COR-L47 (cell line): ENCODE measurements at regions not wholly inside any gene's neighbourhood (a gene's known extent, or its start where the extent isn't known, plus 50 kb on each side); places are given as distances from the start of the nearest gene placed in this dataset.

Source experiments
- DNase-seq: peaks from one replicate; lab custom pipeline; 2025; lab: John Stamatoyannopoulos, UW

- no peak for DNase-seq
These were observed 257.7 kb downstream of the TXNL1 start for GRCh38 chr18:56380685-56381084.

- DNase-seq: no peak
These were observed 259.1 kb downstream of the TXNL1 start for GRCh38 chr18:56379256-56379655.

GRCh38 chr18:56377231-56377630 is 261.2 kb downstream of the TXNL1 start:
- no peak for DNase-seq

- no peak for DNase-seq
These were observed 264.3 kb downstream of the TXNL1 start for GRCh38 chr18:56374007-56374655.

GRCh38 chr18:56373601-56374000 is 264.8 kb downstream of the TXNL1 start:
- DNase-seq: no peak

GRCh38 chr18:56368066-56368465 is 270.3 kb downstream of the TXNL1 start:
- DNase-seq: no peak

- DNase-seq: peak; percentile 30
These were observed 279.6 kb downstream of the TXNL1 start for GRCh38 chr18:56358608-56359280.

- DNase-seq: no peak
These were observed 284.6 kb downstream of the TXNL1 start for GRCh38 chr18:56353663-56354260.

- no peak for DNase-seq
These were observed 286.4 kb downstream of the TXNL1 start for GRCh38 chr18:56351911-56352500.

- no peak for DNase-seq
These were observed 300.9 kb downstream of the TXNL1 start for GRCh38 chr18:56337507-56337906.

- no peak for DNase-seq
These were observed 304.6 kb downstream of the TXNL1 start for GRCh38 chr18:56333839-56334238.

GRCh38 chr18:56333146-56333545 is 305.2 kb downstream of the TXNL1 start:
- no peak for DNase-seq

GRCh38 chr18:56332371-56332770 is 306.0 kb downstream of the TXNL1 start:
- no peak for DNase-seq

GRCh38 chr18:56330366-56331110 is 307.9 kb downstream of the TXNL1 start:
- DNase-seq: no peak

GRCh38 chr18:56329536-56329935 is 308.9 kb downstream of the TXNL1 start:
- no peak for DNase-seq

- no peak for DNase-seq
These were observed 311.1 kb downstream of the TXNL1 start for GRCh38 chr18:56327191-56327885.

GRCh38 chr18:56326336-56327072 is 311.9 kb downstream of the TXNL1 start:
- DNase-seq: no peak

- DNase-seq: no peak
These were observed 314.7 kb downstream of the TXNL1 start for GRCh38 chr18:56323673-56324072.

GRCh38 chr18:56322406-56322805 is 316.0 kb downstream of the TXNL1 start:
- DNase-seq: no peak

GRCh38 chr18:56321470-56321869 is 316.9 kb downstream of the TXNL1 start:
- no peak for DNase-seq

GRCh38 chr18:56319953-56320352 is 318.4 kb downstream of the TXNL1 start:
- DNase-seq: no peak
